ENCODE measurements at regions not wholly inside any gene's neighbourhood (a gene's known extent, or its start where the extent isn't known, plus 50 kb on each side); places are given as distances from the start of the nearest gene placed in this dataset.

- H3K9me3 ChIP-seq (ENCODE audit: insufficient read depth, low read length, severe bottlenecking), result no peaks in the 10 kb centered on the region
- TF ChIP-seq CTCF (IDR thresholded peaks at IDR 0.05; ENCODE audit: borderline replicate concordance, extremely low read depth, low read length, poor library complexity, severe bottlenecking) (no peak), EZH2 (IDR thresholded peaks at IDR 0.05; ENCODE audit: borderline replicate concordance, low read depth, low read length, severe bottlenecking) (no peak)
- no peaks in the 10 kb centered on the region for H3K4me1 ChIP-seq (ENCODE audit: insufficient read depth, low read length)
- H3K27me3 ChIP-seq (ENCODE audit: insufficient read depth, low read length, poor library complexity), result no peaks in the 10 kb centered on the region
- no peak overlapping the region for H3K4me3 ChIP-seq (ENCODE audit: low read depth in 1 of 2, low read length in 2 of 2)
- DNase-seq (no peak), ATAC-seq (ENCODE audit: insufficient read depth, low read depth) (no peak)
- no peak overlapping the region for H3K27ac ChIP-seq (ENCODE audit: low read length)
- no peaks in the 10 kb centered on the region for H3K79me2 ChIP-seq (ENCODE audit: insufficient read depth, low read length)
- H3K9ac ChIP-seq (ENCODE audit: low read depth, low read length), result no peak overlapping the region
- no peaks in the 10 kb centered on the region for H3K36me3 ChIP-seq (ENCODE audit: insufficient read depth, low read length)
- no peak overlapping the region for H2AFZ ChIP-seq (ENCODE audit: low read depth, low read length)
- H3K4me2 ChIP-seq (ENCODE audit: insufficient read depth, low read length), result no peak overlapping the region
- no peaks in the 10 kb centered on the region for H4K20me1 ChIP-seq (ENCODE audit: insufficient read depth, low read length)
These were observed 737.1 kb upstream of the AUTS2 start for GRCh38 chr7:68861171-68861570.

DNA sequence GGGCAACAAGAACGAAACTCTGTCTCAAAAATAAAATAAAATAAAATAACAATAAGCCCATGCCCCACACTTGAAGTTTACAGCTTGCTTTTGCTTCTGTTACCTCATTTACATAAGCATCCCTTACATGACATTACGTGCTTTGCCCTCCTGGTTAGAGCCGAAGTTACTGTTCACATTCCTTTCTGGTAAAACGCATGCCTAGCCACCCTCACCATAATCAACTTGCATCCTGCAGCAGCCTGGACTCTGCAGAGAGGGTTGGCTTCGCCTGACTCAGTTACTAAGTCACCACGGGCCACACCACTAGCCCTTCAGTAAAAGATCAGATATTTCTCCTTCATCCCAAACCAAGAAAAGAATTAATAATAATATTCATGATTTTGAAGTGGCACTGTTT, 736.0 kb upstream of the AUTS2 start:
- H3K36me3 ChIP-seq (ENCODE audit: insufficient read depth, low read length), result no peaks in the 10 kb centered on the region
- ATAC-seq (ENCODE audit: insufficient read depth, low read depth), result no peak
- no peaks in the 10 kb centered on the region for H3K9me3 ChIP-seq (ENCODE audit: insufficient read depth, low read length, severe bottlenecking)
- no peak for DNase-seq
- no peak overlapping the region for H2AFZ ChIP-seq (ENCODE audit: low read depth, low read length)
- no peaks in the 10 kb centered on the region for H3K27me3 ChIP-seq (ENCODE audit: insufficient read depth, low read length, poor library complexity)
- no peak overlapping the region for H3K27ac ChIP-seq (ENCODE audit: low read length)
- H3K4me3 ChIP-seq (ENCODE audit: low read depth in 1 of 2, low read length in 2 of 2), result no peak overlapping the region
- H3K79me2 ChIP-seq (ENCODE audit: insufficient read depth, low read length), result no peaks in the 10 kb centered on the region
- no peak for TF ChIP-seq EZH2 (IDR thresholded peaks at IDR 0.05; ENCODE audit: borderline replicate concordance, low read depth, low read length, severe bottlenecking)
- no peak for TF ChIP-seq CTCF (IDR thresholded peaks at IDR 0.05; ENCODE audit: borderline replicate concordance, extremely low read depth, low read length, poor library complexity, severe bottlenecking)
- no peaks in the 10 kb centered on the region for H4K20me1 ChIP-seq (ENCODE audit: insufficient read depth, low read length)
- no peak overlapping the region for H3K9ac ChIP-seq (ENCODE audit: low read depth, low read length)
- H3K4me2 ChIP-seq (ENCODE audit: insufficient read depth, low read length), result no peak overlapping the region
- H3K4me1 ChIP-seq (ENCODE audit: insufficient read depth, low read length), result no peaks in the 10 kb centered on the region

DNA sequence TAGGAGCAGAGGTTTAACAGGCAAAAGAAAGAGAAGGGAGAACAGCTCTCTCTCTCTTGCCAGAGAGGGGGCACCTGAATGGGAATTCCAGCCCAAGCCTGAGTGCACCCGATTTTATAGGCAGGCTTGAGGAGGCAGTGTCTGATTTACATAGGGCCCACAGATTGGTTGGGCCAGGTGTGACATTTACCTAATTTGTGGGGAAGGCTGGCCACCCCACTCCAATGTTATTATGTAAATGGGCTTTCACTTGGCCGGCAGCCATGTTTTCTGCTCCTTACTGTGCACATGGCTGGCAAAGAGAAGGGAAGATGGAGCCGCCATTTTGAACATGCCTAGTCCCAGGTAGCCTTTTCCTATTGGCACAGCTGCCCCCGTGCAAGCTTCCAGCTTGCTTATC, 735.5 kb upstream of the AUTS2 start:
- H3K9me3 ChIP-seq (ENCODE audit: insufficient read depth, low read length, severe bottlenecking), result no peaks in the 10 kb centered on the region
- H3K4me3 ChIP-seq (ENCODE audit: low read depth in 1 of 2, low read length in 2 of 2), result no peak overlapping the region
- no peaks in the 10 kb centered on the region for H3K79me2 ChIP-seq (ENCODE audit: insufficient read depth, low read length)
- H3K9ac ChIP-seq (ENCODE audit: low read depth, low read length), result no peak overlapping the region
- no peaks in the 10 kb centered on the region for H3K27me3 ChIP-seq (ENCODE audit: insufficient read depth, low read length, poor library complexity)
- H2AFZ ChIP-seq (ENCODE audit: low read depth, low read length), result no peak overlapping the region
- DNase-seq (no peak), ATAC-seq (ENCODE audit: insufficient read depth, low read depth) (no peak)
- H3K27ac ChIP-seq (ENCODE audit: low read length), result no peak overlapping the region
- no peak overlapping the region for H3K4me2 ChIP-seq (ENCODE audit: insufficient read depth, low read length)
- H3K4me1 ChIP-seq (ENCODE audit: insufficient read depth, low read length), result no peaks in the 10 kb centered on the region
- no peaks in the 10 kb centered on the region for H3K36me3 ChIP-seq (ENCODE audit: insufficient read depth, low read length)
- TF ChIP-seq EZH2 (IDR thresholded peaks at IDR 0.05; ENCODE audit: borderline replicate concordance, low read depth, low read length, severe bottlenecking) (no peak), CTCF (IDR thresholded peaks at IDR 0.05; ENCODE audit: borderline replicate concordance, extremely low read depth, low read length, poor library complexity, severe bottlenecking) (no peak)
- H4K20me1 ChIP-seq (ENCODE audit: insufficient read depth, low read length), result no peaks in the 10 kb centered on the region

Measured in DND-41 (cell line).